ENCODE measurements at regions not wholly inside any gene's neighbourhood (a gene's known extent, or its start where the extent isn't known, plus 50 kb on each side); places are given as distances from the start of the nearest gene placed in this dataset.
A peak's percentile ranks its signal among the peaks of the same experiment; 100 is the strongest.
"Not testable (repeated sequence)": the region's sequence is repeated elsewhere in the genome, so short reads cannot be mapped to it uniquely, and the experiment has no call there.

- no peak for DNase-seq
Measured at GRCh38 chr14:22233377-22233776, 355.6 kb downstream of the DAD1 start.

GRCh38 chr14:22232933-22233332, 356.1 kb downstream of the DAD1 start:
- no peak for DNase-seq

- DNase-seq, result no peak
Measured at GRCh38 chr14:22232486-22232885, 356.5 kb downstream of the DAD1 start.

GRCh38 chr14:22231018-22231417, 358.0 kb downstream of the DAD1 start:
- DNase-seq, result no peak

GRCh38 chr14:22230517-22230916, 358.5 kb downstream of the DAD1 start:
- no peak for DNase-seq

- DNase-seq, result no peak
Measured at GRCh38 chr14:22227084-22227483, 361.9 kb downstream of the DAD1 start.

- DNase-seq, result peak; percentile 10
Measured at GRCh38 chr14:22226381-22226780, 362.6 kb downstream of the DAD1 start.

GRCh38 chr14:22225516-22226140, 363.4 kb downstream of the DAD1 start:
- DNase-seq, result no peak

GRCh38 chr14:22221508-22221907, 367.5 kb downstream of the DAD1 start:
- peak; percentile 21 for DNase-seq

GRCh38 chr14:22220427-22220826, 368.6 kb downstream of the DAD1 start:
- no peak for DNase-seq

- no peak for DNase-seq
Measured at GRCh38 chr14:22218728-22219127, 370.3 kb downstream of the DAD1 start.

- DNase-seq, result no peak
Measured at GRCh38 chr14:22213120-22213519, 375.9 kb downstream of the DAD1 start.

GRCh38 chr14:22210906-22211305, 378.1 kb downstream of the DAD1 start:
- no peak for DNase-seq

- no peak for DNase-seq
Measured at GRCh38 chr14:22210026-22210425, 379.0 kb downstream of the DAD1 start.

- no peak for DNase-seq
Measured at GRCh38 chr14:22203036-22203435, 386.0 kb downstream of the DAD1 start.

GRCh38 chr14:22202313-22202712, 386.7 kb downstream of the DAD1 start:
- DNase-seq, result no peak

GRCh38 chr14:22200977-22201605, 387.9 kb downstream of the DAD1 start:
- peak; percentile 64 for DNase-seq

- not testable (repeated sequence) for DNase-seq
Measured at GRCh38 chr14:22200131-22200530, 388.9 kb downstream of the DAD1 start.

- DNase-seq, result no peak
Measured at GRCh38 chr14:22194664-22195063, 394.4 kb downstream of the DAD1 start.

GRCh38 chr14:22190411-22191191, 398.4 kb downstream of the DAD1 start:
- DNase-seq, result peak; percentile 36

- no peak for DNase-seq
Measured at GRCh38 chr14:22189881-22190280, 399.1 kb downstream of the DAD1 start.

GRCh38 chr14:22188318-22188717, 400.7 kb downstream of the DAD1 start:
- no peak for DNase-seq

GRCh38 chr14:22185789-22186188, 403.2 kb downstream of the DAD1 start:
- DNase-seq, result no peak

GRCh38 chr14:22185191-22185590, 403.8 kb downstream of the DAD1 start:
- DNase-seq, result peak; percentile 10
